Ishikawa (cell line): ENCODE measurements at regions not wholly inside any gene's neighbourhood (a gene's known extent, or its start where the extent isn't known, plus 50 kb on each side); places are given as distances from the start of the nearest gene placed in this dataset.

Experiments
- CEBPB ChIP-seq: IDR thresholded peaks from 2 replicates; pipeline ENCODE4 v1.6.1; 2012
- CREB1 ChIP-seq: IDR thresholded peaks from 2 replicates; pipeline ENCODE4 v1.6.1; 2012; ENCODE audit warnings: low read depth
- EGR1 ChIP-seq: IDR thresholded peaks from 2 replicates; pipeline ENCODE4 v1.6.1; 2012
- EP300 ChIP-seq: IDR thresholded peaks from 2 replicates; pipeline ENCODE4 v1.6.1; 2012; ENCODE audit warnings: borderline replicate concordance
- FOXM1 ChIP-seq: IDR thresholded peaks from 2 replicates; pipeline ENCODE4 v1.6.1; 2012; ENCODE audit warnings: low read depth, borderline replicate concordance
- NFIC ChIP-seq: IDR thresholded peaks from 2 replicates; pipeline ENCODE4 v1.6.1; 2012
- RAD21 ChIP-seq: IDR thresholded peaks from 2 replicates; pipeline ENCODE4 v1.6.1; 2012; ENCODE audit warnings: low read depth
- REST ChIP-seq: IDR thresholded peaks from 2 replicates; pipeline ENCODE4 v1.6.1; 2012; ENCODE audit warnings: low read depth, mild to moderate bottlenecking
- TAF1 ChIP-seq: IDR thresholded peaks from 2 replicates; pipeline ENCODE4 v1.6.1; 2012; ENCODE audit warnings: low read depth, mild to moderate bottlenecking
- TCF12 ChIP-seq: IDR thresholded peaks from 2 replicates; pipeline ENCODE4 v1.6.1; 2012; ENCODE audit warnings: low read depth
- TEAD4 ChIP-seq: IDR thresholded peaks from 2 replicates; pipeline ENCODE4 v1.6.1; 2012
- USF1 ChIP-seq: IDR thresholded peaks from 2 replicates; pipeline ENCODE4 v1.6.1; 2012
- YY1 ChIP-seq: IDR thresholded peaks from 2 replicates; pipeline ENCODE4 v1.6.1; 2012; ENCODE audit warnings: low read depth
- ZBTB7A ChIP-seq: IDR thresholded peaks from 2 replicates; pipeline ENCODE4 v1.6.1; 2012; ENCODE audit warnings: low read depth
- TF ChIP-seq, protein P1 (sequence below): IDR thresholded peaks from 2 replicates; pipeline ENCODE4 v1.6.1; 2012

DNA sequence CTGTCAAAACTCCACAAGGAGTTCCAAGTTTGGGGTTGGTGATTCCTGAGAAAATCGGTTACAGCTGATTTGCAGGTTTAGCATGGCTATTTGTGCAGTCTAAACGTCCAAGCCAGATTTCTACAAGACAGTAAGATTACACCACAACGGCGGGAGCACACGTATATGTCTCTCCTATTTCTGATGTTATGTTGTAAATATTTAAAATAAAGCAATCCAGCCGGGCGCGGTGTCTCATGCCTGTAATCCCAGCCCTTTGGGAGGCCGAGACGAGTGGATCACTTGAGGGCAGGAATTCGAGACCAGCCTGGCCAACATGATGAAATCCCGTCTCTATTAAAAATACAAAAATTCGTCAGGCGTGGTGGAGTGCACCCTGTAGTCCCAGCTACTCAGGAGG, 106.8 kb upstream of the IGF1R start:
- no peak for TF ChIP-seq USF1
- no peak for TF ChIP-seq TCF12
- TF ChIP-seq RAD21, result no peak

DNA sequence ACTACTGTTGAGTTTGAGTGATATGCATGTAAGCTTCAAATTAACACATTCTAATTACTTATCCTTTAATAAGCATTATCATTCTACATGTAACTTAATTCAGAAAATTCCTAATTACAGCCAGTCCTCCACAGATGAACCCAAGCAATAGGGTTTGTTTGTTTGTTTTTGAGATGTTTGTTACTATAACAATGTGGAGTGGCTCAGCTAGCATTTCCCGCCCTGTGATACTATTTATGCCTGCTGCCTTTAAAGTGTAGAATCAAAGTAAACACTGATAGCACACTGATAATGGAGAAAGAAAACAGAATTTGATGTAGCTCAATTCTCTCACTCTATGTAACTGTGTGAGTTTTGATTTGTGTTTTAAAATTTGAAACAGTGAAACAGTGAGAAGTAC, 105.1 kb upstream of the IGF1R start:
- no peak for TF ChIP-seq TEAD4
- no peak for TF ChIP-seq ZBTB7A
- no peak for TF ChIP-seq FOXM1
- TF ChIP-seq TAF1, result no peak
- no peak for TF ChIP-seq EGR1
- no peak for TF ChIP-seq RAD21
- TF ChIP-seq USF1, result no peak
- TF ChIP-seq CEBPB, result no peak
- TF ChIP-seq REST, result no peak
- no peak for TF ChIP-seq EP300

DNA sequence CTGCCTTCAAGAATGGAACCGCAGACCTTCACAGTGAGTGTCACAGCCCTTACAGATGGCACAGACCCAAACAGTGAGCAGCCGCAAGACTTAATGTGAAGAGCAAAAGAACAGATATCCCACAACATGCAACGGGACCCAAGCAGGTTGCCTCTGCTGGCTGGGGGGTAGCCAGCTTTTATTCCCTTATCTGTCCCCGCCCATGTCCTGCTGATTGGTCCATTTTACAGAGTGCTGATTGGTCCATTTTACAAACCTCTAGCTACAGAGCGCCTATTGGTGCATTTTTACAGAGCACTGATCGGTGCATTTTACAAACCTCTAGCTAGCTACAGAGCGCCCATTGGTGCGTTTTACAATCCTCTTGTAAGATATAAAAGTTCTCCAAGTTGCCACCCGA, 102.0 kb upstream of the IGF1R start:
- TF ChIP-seq TAF1, result no peak
- TF ChIP-seq TCF12, result no peak
- TF ChIP-seq EGR1, result no peak
- TF ChIP-seq FOXM1, result no peak
- no peak for TF ChIP-seq CEBPB
- no peak for TF ChIP-seq NFIC
- TF ChIP-seq YY1, result no peak
- TF ChIP-seq TEAD4, result no peak
- TF ChIP-seq EP300, result no peak

- TF ChIP-seq USF1, result no peak
- TF ChIP-seq FOXM1, result no peak
- TF ChIP-seq TAF1, result no peak
- no peak for TF ChIP-seq TCF12
- TF ChIP-seq CREB1, result no peak
- no peak for TF ChIP-seq NFIC
- TF ChIP-seq REST, result no peak
- TF ChIP-seq RAD21, result no peak
- TF ChIP-seq YY1, result no peak
- no peak for TF ChIP-seq TEAD4
- TF ChIP-seq CEBPB, result no peak
- no peak for TF ChIP-seq EGR1
Measured at GRCh38 chr15:98547275-98547674, 101.1 kb upstream of the IGF1R start.

DNA sequence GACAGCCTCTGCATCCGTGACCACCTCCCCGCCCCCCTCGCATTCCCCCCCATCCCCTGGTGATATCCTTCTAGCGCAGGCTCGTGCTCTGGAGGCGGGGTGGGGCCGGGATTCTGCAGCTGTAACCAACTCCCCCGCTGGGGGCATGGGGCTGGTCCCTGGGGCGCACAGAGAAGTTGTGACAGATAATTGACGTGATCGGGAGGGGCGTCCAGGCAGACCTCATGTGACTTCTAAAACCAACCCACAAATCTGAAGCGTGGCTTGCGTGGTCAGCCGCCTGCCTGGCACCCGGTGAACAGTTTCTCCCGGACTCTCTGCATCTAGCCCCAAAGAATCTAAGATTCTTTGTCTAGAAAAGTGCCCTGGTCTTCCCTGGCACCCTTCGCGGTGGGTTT, 100.6 kb upstream of the IGF1R start:
- TF ChIP-seq USF1 (no peak), EGR1 (no peak), TEAD4 (no peak), YY1 (no peak), NFIC (no peak), RAD21 (no peak), FOXM1 (no peak), CREB1 (no peak), REST (no peak), ZBTB7A (no peak), TAF1 (no peak), TCF12 (no peak), EP300 (no peak), CEBPB (no peak)
- TF ChIP-seq, protein P1, sequence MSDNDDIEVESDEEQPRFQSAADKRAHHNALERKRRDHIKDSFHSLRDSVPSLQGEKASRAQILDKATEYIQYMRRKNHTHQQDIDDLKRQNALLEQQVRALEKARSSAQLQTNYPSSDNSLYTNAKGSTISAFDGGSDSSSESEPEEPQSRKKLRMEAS, result no peak
